Fibroblast of lung (primary cell): ENCODE measurements at regions not wholly inside any gene's neighbourhood (a gene's known extent, or its start where the extent isn't known, plus 50 kb on each side); places are given as distances from the start of the nearest gene placed in this dataset.

ENCODE experiments used
- EZH2 ChIP-seq: IDR thresholded peaks from 2 replicates; pipeline ENCODE4 v1.5.1; 2012; ENCODE audit warnings: low read length, control low read depth, mild to moderate bottlenecking; ENCODE audit errors: missing control alignments
- TF ChIP-seq, protein P1 (sequence below), 2 donors: IDR thresholded peaks in 1 of 2; conservative IDR thresholded peaks in 1 of 2; 1 replicate in 1 of 2; 2 replicates in 1 of 2; pipeline ENCODE4 v1.5.1; 2011 to 2012; ENCODE audit warnings: low read length in 2 of 2, control low read depth in 1 of 2, inconsistent platforms in 1 of 2, low read depth in 1 of 2, mild to moderate bottlenecking in 1 of 2

DNA sequence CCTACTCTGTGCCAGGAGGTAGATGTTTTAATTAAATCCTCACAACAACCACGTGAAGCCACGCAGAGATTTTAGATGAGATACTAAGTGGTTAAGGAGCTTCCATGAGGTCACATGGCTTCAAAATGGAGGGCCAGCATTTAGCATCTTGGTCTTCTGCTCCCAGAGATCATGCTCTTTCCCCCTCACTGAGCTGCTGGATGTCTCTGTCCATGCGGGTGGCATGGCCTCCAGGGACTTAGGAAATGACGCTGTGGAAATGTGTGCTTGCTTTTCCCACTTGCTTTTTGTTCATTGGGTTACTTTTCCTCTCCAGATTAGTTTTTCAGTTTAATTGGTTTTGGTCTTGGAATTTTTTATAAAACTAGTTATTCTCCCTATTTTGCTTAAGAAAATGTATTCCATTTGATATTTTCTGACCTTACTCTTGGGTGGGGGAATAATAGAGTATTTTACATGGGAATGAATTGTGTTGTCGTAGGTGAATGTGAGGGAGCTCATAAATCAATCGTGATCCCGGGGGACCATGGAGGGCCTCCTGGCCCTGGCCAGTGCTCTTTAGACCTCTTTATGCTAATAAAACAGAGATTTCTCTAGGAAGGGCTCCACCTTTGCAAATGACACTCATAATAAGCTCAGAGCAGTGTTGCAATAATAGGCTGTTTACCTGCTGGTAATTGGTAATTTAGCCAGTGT lies 376.0 kb upstream of the ONECUT1 start:
- TF ChIP-seq EZH2: no peak
- TF ChIP-seq, protein P1, sequence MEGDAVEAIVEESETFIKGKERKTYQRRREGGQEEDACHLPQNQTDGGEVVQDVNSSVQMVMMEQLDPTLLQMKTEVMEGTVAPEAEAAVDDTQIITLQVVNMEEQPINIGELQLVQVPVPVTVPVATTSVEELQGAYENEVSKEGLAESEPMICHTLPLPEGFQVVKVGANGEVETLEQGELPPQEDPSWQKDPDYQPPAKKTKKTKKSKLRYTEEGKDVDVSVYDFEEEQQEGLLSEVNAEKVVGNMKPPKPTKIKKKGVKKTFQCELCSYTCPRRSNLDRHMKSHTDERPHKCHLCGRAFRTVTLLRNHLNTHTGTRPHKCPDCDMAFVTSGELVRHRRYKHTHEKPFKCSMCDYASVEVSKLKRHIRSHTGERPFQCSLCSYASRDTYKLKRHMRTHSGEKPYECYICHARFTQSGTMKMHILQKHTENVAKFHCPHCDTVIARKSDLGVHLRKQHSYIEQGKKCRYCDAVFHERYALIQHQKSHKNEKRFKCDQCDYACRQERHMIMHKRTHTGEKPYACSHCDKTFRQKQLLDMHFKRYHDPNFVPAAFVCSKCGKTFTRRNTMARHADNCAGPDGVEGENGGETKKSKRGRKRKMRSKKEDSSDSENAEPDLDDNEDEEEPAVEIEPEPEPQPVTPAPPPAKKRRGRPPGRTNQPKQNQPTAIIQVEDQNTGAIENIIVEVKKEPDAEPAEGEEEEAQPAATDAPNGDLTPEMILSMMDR (conservative IDR thresholded peaks at IDR 0.05 in 1 of 2, IDR thresholded peaks at IDR 0.05 in 1 of 2; ENCODE audit: low read depth in 1 of 2, low read length in 2 of 2): no peak
